HG03139 (cell line): ENCODE measurements at regions not wholly inside any gene's neighbourhood (a gene's known extent, or its start where the extent isn't known, plus 50 kb on each side); places are given as distances from the start of the nearest gene placed in this dataset.

Source experiments
- ATAC-seq: cut with Tn5 transposase; IDR thresholded peaks from one replicate; pipeline ENCODE4 v1.9.1; 2021; ENCODE audit not compliant: unreplicated experiment

DNA sequence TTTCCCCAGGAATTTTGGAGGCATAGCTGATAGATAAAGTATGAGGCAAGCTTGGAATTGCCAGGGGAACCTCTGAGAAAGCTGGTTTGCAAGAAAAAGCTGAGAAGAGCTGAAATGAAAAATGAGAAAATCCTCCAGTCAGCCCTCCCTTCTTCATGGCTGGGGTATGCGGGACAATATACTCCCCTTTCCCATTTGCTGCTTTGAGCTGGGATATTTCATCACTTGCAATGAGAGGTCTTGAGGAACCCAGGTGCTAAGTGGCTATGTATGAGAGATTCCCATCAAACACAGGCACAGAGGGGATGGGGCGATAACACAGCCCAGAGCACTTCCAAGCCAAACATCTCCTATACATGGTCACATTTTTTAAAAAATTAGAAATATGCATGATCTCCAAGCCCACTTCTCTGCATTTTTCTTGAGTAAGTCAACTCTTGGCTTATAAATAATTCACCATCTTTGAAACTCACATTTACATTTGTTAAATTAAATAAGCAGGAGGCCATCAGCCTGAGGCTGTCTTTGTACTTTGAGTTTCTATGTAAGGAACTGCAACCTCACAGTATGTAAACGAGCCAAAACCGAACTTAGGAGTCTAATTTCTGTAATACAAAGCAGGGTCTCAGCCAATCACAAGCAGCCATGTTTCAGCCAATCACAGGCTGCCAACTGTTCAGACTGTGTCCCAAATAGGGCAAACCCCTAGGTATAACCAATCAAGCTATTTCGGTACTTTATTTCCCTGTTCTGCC is 983.6 kb upstream of the NR2F2 start:
- ATAC-seq = no peak

DNA sequence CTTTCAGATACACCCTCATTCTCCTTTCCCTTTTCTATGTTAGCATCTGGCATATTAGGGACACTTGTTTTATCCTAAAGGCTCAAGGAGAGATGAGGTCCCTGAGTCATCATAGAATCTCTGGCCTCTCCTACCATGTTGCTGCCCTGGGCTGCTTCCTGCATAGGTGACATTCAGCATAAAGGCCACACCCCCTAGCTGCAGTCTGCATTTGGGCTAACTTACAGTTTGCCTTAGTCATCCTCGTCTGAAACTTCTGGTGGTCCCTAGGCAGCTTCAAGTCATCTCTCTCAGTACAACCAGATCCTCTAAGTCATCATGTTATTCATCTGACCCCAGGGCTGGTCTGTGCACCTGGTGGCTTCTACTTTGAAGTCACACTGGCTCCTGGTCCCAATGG is 982.7 kb upstream of the NR2F2 start:
- ATAC-seq = no peak

DNA sequence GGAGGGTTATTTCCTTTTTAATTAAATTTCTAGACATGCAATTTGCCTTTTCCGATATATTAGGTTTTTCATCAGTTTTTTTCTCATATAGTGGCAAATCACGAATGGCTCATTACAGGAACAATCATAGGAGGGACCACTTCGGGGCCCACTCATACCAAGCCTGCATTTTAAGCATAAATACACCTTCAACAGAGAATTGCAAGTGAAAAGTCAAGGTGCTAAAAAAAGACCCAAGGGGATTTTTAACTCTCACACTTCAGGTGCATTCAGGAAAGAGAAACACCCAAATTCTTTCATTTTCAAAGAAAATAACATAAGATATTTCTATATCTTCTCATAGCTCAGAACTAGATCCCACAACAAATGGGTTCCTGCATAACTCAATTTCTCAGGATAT is 979.6 kb upstream of the NR2F2 start:
- ATAC-seq = no peak

DNA sequence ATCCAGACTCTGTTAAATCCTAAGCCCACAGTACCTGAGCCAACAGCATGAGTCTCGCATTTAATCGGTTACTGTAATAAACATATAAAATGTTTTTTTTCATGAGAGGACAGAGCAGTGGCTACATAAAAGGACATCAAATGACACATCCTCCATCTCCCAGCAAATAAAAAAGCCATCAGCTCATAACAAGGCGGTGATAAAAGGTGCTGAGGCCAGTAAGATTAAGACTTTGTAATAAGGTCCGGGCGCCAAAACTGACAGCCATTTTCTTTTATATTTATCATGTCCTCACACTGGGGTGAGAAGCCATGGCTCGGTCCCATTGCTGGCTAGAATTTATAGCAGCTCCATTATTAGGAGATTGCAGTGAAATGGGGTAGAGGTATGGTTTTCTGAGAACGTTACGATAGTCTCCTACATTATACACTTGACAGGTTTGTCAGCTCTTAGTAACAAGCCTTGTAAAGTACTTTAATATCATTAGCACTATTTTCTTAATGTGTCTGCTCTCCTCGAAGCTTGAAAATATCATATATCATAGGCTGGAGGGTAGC is 977.8 kb upstream of the NR2F2 start:
- ATAC-seq = no peak

DNA sequence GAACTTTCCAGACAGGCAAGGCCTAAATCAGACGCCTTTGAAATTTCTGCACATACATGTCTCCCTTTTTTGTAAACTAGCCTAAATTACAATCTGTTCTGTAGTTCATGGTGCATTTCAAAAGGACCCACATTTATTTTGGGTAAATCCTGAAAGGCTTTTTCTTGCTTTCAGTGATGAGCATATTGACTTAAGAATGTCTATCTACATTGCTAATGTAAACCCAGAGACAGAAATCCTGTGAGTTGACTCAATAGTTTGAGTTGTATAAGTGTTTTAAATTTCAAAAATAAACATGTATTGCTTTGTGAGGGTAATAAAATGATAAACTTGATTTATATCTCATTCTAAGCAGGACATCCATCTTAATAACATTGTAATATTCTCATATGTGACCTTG is 977.0 kb upstream of the NR2F2 start:
- ATAC-seq = no peak

DNA sequence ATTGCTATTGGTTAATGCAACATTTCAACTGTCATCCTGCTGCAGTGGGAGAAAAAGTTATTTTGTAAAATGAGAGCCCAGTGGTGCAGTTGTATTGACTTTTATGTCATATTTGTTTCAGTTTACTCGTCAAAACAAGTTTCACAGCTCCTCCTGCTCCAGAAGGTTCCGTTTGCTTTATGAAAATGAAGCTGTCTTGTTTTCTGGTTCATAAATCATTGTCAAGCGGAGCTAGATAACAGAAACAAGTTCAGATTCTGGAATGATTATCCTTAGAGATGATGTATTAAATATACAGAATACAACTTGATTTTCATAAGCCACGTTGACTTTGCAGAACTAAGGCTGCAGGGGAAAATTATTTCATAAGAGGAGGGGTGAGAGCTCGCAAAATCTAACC is 970.5 kb upstream of the NR2F2 start:
- no peak for ATAC-seq

DNA sequence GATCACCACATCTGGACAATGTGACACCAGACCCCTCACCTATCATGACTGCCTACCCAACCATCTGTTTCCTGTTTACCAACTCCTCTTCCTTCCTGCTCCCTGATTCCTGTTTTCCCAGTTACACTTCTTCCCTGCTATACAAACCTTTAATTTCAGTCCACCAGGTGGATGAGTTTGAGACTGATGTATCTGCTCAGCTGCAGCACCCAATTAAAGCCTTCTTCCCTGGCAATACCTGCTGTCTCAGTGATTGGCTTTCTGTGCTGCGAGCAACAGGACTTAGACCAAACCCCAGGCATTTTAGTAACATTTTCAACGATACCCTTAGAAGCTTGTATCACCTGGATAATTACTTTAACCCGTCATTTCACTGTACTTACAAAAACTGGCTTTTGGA is 968.2 kb upstream of the NR2F2 start:
- ATAC-seq = no peak

DNA sequence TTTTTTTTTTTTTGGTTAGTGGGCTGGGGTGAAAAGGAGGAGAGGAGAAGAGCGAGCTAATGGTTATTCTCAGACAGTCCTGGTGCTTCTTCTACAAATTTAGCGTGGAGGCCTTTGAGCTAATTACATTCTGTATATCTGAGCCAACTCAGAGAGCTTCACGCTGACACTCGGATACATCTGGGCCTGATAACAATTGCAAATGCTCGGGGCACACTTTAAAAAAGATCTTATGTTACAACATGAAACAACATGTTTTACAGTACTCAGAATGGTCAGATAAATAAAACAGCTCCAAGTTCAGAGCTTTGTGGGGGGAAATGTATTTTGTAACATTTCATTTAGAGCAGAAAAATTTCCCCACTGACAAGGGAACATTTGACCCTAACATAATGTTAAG is 966.9 kb upstream of the NR2F2 start:
- no peak for ATAC-seq

DNA sequence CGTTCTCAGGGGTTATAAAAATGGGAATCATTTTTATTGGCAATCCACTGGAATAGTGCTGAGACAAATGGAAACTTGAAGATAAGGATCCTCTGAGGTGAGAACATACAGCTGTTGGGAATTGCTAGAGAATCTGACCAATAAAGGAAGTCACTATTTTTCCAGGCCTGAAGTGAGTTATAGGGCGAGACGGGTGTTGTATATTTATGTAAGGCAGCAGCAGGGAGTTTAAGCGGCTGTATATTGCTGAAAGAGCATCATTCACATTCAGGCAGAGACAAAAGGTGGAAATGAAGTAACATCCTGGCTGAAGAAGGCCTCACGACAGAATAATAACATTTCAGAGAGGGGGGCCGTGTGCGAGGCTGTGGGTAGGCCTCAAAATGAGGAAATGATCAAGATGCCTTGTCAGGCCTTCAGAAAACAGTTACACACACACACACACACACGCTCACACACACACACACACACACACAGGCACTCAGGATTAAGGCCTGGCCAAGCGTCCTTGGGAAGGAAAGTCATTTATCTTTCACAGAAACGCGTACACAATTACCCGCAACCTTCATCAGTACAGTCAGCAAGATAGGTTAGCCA is 964.9 kb upstream of the NR2F2 start:
- ATAC-seq = no peak

DNA sequence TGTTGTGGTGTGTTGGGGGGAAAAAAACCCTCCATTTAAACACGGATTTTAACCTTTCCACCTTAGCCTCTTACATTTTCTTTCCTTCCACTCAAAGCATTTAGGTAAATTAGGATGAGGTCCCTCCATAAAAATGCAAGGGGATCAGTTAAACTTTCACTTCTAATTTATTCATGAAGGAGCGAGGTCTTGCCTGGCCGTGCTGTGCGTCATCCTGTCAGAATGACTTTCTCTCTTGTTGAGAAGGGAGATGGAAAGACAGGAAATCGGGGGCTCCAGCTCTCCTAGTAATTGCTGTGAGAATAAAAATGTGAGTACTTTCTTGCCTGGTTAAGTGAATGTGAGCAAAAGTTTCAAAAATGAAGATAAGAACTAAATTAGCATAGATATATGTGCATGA is 962.3 kb upstream of the NR2F2 start:
- no peak for ATAC-seq

DNA sequence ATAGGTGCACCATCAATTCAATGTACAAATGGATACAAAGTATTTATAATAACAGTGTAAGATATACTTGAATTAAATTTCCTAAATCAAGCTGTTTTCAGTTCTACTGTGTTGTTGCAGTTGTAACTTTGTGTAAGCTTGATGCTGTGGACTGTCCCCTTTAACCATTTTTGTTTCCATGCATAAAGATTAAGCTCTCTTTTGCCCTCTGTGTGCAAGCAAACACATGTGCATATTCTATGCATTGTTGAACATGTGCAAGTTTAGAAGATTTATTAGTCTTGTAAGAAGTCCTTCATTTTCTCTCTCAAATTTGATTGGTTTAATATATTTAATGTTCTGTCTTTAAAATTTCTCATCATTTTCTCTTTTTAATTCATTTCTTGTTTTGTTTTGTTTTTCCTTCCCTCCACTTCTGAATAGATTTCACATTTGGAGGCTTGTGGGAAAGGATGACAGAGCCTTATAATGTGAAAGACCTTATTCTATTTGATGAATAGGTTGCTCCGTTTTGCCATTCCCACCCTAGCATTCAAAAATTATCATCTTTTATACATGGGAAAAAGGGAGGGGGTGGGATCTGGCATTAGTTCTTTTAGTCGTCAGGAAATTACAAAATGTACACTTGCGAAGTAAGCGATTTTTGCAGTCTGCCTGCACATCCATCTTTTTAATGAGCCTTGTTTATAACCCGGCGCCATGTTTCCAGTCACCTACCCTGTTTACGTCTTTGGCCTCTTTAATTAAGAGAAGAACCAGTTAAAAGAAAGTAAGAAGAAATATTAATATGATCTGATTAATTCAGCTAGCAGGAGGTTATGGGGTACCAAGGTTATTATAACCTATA is 961.5 kb upstream of the NR2F2 start:
- no peak for ATAC-seq

DNA sequence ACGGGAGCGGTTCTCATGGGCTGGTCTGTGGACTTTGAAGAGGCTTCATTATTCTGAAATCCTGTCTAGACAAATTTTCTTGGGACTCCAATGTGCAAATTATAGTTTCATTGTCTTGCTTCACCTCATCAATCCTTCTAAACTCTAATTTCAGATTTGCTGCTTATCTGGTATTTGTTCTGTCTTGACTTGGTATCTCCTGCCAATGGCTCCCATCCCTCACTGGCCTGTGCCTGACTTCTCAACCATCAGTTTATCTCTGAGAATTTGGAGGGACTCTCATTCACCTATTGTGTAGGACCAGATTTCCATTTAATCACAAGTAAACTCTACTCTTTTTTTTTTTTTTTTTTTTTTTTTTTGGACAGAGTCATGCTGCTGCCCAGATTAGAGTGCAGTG is 960.2 kb upstream of the NR2F2 start:
- ATAC-seq = no peak

DNA sequence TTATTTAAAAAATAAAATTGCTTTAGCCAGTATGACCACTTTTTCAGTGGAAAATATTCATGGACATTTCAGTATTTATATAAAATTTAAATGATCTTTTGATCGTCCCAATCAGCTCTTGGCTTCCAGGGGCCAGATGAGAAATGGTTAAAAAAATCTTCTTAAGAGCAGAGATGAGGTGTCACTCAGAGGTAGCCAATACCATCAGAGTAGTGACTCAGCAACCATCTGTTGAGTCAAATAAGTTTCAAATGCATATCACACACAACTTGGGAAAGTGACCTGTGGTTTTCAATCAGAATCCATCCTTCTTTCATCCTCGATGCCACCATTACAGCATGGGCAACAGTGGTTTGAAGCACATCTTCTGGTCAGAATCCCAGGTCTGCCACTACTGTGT is 958.8 kb upstream of the NR2F2 start:
- no peak for ATAC-seq

DNA sequence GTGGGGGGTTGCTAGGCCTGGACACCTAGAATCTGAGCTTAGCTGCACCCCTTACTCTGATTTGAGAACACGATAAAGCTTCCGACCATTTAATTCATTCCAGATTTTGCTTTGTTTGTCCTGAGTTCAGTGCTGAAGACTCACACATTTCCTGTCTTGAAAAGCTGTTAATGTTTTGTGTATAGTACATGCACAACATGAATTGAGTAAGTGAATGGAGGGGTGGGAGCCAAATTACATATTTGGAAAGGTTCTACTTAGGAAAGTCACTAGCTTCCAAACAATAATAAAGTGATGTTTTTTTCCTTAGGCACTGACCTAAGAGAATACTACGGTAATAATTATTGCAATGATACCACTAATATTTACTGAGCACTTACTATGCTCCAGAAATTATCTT is 955.2 kb upstream of the NR2F2 start:
- no peak for ATAC-seq

DNA sequence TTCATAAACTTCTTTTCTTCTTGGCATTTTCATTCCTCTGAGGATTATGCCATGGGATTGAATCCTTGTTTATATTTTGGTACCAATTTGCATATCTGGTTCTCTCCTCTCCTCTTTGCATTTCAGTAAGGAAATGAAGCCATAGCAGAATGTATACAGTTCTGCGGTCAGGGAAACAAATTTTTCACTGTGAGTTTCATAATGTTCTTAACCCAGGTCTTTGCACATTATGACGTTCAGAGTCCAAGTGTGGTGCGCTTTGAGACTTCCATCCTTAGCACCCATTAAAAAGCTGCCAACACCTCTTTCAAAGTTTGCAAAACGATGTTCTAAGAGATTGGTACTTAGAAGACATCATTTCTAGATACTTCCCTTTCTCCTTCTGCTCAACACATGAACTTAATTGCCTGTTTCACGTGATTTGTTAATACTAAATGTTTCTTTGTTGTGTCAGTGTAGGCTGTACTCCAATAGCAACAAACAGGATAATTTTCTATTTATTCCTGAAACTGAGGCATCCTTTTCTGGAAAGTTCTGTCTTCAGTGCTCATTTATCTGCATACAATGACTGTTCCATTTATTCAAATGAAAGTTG is 953.1 kb upstream of the NR2F2 start:
- ATAC-seq = no peak

DNA sequence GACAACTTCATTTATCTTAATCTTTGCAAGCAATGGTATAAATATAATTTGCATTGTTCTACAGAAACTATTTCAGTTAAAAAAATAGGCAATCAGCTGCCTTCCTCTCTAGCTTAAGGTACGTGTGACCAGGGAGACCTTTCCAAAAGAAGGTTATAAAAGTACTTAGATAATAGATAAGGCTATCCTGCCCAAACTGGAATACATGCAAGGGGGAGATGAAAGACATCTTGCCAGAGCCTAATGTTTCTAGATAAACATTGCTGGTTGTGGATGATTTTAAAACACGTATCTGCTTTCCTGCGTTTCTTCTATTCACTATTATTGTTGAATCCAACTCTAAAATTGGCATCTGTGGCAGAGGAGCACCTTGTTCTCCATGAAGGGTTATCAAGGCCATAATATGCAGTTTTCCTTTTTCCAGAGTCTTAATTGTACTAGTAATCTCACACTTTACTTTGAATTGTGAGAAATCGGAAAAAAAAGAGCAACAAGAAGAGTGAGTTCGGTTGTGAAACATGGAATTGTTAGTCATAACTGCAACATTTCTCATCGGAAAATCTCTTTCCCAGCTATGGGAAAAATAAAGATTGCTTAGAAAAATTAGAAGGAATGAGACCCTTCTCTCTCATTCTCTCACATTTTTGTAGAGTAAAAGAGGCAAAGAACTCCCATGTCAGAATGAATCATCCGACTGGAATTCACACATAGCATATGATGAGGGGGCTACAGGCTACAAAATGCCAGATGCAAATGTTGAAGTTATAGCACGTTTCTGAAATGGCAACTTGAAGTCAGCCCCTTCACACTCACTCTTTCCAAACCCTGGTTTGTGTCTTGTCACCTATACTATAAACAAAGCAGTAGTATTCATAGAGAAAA is 936.1 kb upstream of the NR2F2 start:
- no peak for ATAC-seq

DNA sequence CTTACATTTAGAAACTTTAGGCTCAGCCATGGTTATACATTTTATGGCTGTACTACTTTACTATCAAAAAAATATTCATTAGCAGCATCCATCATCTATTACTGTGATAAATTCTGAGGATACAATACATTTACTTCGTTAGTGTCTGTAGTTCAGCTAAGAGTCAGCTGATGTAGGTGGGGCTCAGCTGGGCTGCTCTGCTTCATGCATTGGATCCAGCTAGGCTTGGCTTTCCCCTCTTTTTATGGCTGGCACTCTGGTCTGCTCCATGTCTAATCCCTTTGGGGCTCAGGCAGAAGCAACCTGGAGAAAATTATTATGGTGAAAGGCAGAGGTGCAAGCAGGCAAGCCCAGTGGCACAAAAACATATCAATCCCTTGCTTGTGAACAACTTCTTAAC is 930.1 kb upstream of the NR2F2 start:
- no peak for ATAC-seq

DNA sequence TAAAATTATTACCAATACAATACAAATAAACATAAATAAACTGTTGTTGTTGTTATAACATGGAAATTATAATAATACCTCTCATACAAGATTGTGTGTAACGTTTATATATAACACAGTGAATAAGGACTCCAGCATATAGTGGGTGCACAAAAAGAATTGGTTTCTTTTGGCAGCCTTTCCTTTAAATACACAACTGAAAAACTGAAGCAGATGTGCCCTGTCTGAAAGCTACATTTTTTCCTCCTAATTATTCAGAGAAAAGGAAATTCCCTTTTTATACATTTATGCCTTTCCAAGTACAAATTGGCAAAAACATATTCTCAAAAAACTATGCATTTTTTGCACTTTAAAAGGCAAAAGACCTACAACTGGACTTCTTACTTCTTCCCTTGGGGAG is 928.9 kb upstream of the NR2F2 start:
- ATAC-seq = no peak

DNA sequence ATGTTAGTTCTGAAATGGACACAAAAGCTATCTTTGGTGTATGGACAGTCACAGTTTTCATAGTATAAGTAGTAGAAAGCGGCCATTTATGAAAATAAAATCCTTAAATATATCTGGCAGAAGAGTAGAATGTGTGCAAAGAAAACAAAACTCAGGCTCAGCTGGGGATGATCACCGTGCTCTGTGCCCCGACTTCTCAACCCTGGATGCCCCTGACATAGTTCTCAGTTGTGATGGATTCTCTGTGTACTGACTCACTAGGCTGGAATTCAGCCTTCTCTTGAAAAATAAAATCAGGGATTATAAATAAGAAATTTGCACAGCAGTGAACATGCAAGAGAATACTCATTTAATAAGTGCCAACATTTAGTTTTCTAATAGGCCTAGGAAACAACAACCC is 925.1 kb upstream of the NR2F2 start:
- no peak for ATAC-seq

DNA sequence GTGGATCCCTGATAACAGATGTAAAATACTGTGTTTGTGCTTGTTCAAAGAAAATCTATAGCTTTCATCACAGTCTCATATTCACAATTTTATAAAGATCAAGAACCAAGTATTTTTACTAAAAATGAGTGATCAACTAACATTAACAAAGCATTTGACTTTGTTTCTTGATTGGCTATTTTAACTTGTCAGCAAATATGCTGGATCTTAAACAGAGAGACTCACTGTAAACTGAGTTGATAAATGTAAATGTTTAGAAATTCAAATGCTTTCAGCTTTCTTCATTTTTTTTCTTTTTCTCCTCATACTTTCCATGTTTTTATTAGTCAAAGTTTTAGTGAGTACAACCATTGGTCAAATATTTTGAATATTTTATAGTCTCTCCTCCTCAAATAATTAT is 923.0 kb upstream of the NR2F2 start:
- ATAC-seq = no peak

DNA sequence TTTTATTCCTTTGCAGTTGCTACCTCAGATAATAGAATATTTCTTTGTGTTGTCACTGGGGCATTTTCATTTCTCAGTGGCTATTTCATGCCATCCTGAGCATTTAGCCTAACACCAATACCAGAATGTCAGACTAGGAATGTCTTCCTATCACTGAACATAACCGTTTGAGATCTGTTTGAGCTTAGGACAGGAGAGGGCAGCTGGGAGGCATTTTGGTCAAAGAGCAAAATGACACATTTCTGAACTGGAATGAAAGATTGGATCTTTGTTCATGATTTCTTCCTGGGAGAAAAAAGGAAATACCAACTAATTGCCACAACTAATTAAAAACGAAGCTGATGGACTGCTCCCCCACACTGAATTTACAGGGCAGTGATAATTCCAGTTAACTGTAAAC is 921.3 kb upstream of the NR2F2 start:
- ATAC-seq = no peak
